GM18873 (cell line): ENCODE measurements at regions not wholly inside any gene's neighbourhood (a gene's known extent, or its start where the extent isn't known, plus 50 kb on each side); places are given as distances from the start of the nearest gene placed in this dataset.
A peak's percentile ranks its signal among the peaks of the same experiment; 100 is the strongest.
"Not testable (repeated sequence)": the region's sequence is repeated elsewhere in the genome, so short reads cannot be mapped to it uniquely, and the experiment has no call there.

ENCODE experiments used
- ATAC-seq: cut with Tn5 transposase; IDR thresholded peaks from one replicate; pipeline ENCODE4 v1.9.1; 2021; ENCODE audit warnings: mild to moderate bottlenecking, moderate library complexity, moderate number of reproducible peaks; ENCODE audit not compliant: unreplicated experiment, low FRiP score

GRCh38 chrX:115909017-115909416 lies 261.5 kb upstream of the AGTR2 start:
- no peak for ATAC-seq

- ATAC-seq: no peak
Measured at GRCh38 chrX:115911967-115912366, 258.6 kb upstream of the AGTR2 start.

GRCh38 chrX:115912372-115912897 lies 258.1 kb upstream of the AGTR2 start:
- peak; percentile 98 for ATAC-seq

- ATAC-seq: peak; percentile 38
Measured at GRCh38 chrX:115913575-115913974, 257.0 kb upstream of the AGTR2 start.

GRCh38 chrX:115915625-115916024 lies 254.9 kb upstream of the AGTR2 start:
- not testable (repeated sequence) for ATAC-seq

- ATAC-seq: no peak
Measured at GRCh38 chrX:115929480-115929879, 241.1 kb upstream of the AGTR2 start.

- no peak for ATAC-seq
Measured at GRCh38 chrX:115936008-115936407, 234.5 kb upstream of the AGTR2 start.

- ATAC-seq: no peak
Measured at GRCh38 chrX:115939070-115939469, 231.5 kb upstream of the AGTR2 start.

- ATAC-seq: no peak
Measured at GRCh38 chrX:115939636-115940160, 230.8 kb upstream of the AGTR2 start.

GRCh38 chrX:115940348-115940747 lies 230.2 kb upstream of the AGTR2 start:
- ATAC-seq: peak; percentile 19

- ATAC-seq: peak; percentile 70
Measured at GRCh38 chrX:115940888-115941332, 229.6 kb upstream of the AGTR2 start.

GRCh38 chrX:115941388-115941787 lies 229.2 kb upstream of the AGTR2 start:
- no peak for ATAC-seq

GRCh38 chrX:115946059-115946458 lies 224.5 kb upstream of the AGTR2 start:
- no peak for ATAC-seq

- peak; percentile 43 for ATAC-seq
Measured at GRCh38 chrX:115948018-115948923, 222.3 kb upstream of the AGTR2 start.

- ATAC-seq: no peak
Measured at GRCh38 chrX:115949900-115950822, 220.4 kb upstream of the AGTR2 start.

GRCh38 chrX:115952417-115953092 lies 218.0 kb upstream of the AGTR2 start:
- ATAC-seq: no peak

- ATAC-seq: no peak
Measured at GRCh38 chrX:115957862-115958490, 212.6 kb upstream of the AGTR2 start.

GRCh38 chrX:115958687-115959359 lies 211.7 kb upstream of the AGTR2 start:
- no peak for ATAC-seq

GRCh38 chrX:115960440-115961084 lies 210.0 kb upstream of the AGTR2 start:
- no peak for ATAC-seq
